ENCODE measurements at regions not wholly inside any gene's neighbourhood (a gene's known extent, or its start where the extent isn't known, plus 50 kb on each side); places are given as distances from the start of the nearest gene placed in this dataset.

GRCh38 chr11:97973352-97973857, 1047.3 kb upstream of the CNTN5 start:
- no peak overlapping the region for H3K4me3 Mint-ChIP-seq (ENCODE audit: unreplicated experiment)
- peaks cover 2% of the 10 kb centered on the region for H3K27me3 Mint-ChIP-seq (ENCODE audit: unreplicated experiment)
- DNase-seq (ENCODE audit: low spot score), result no peak
- no peak for TF ChIP-seq CTCF (IDR thresholded peaks at IDR 0.05; ENCODE audit: unreplicated experiment)
- H3K36me3 Mint-ChIP-seq (ENCODE audit: low read depth, unreplicated experiment), result no peaks in the 10 kb centered on the region
- no peaks in the 10 kb centered on the region for H3K9me3 Mint-ChIP-seq (ENCODE audit: unreplicated experiment)
- no peak overlapping the region for H3K27ac Mint-ChIP-seq (ENCODE audit: unreplicated experiment)
- H3K4me1 Mint-ChIP-seq (ENCODE audit: unreplicated experiment), result no peaks in the 10 kb centered on the region

GRCh38 chr11:97974798-97975498, 1045.8 kb upstream of the CNTN5 start:
- no peaks in the 10 kb centered on the region for H3K36me3 Mint-ChIP-seq (ENCODE audit: low read depth, unreplicated experiment)
- no peak overlapping the region for H3K4me3 Mint-ChIP-seq (ENCODE audit: unreplicated experiment)
- H3K9me3 Mint-ChIP-seq (ENCODE audit: unreplicated experiment), result no peaks in the 10 kb centered on the region
- TF ChIP-seq CTCF (IDR thresholded peaks at IDR 0.05; ENCODE audit: unreplicated experiment), result no peak
- no peaks in the 10 kb centered on the region for H3K4me1 Mint-ChIP-seq (ENCODE audit: unreplicated experiment)
- DNase-seq (ENCODE audit: low spot score), result no peak
- H3K27ac Mint-ChIP-seq (ENCODE audit: unreplicated experiment), result no peak overlapping the region
- H3K27me3 Mint-ChIP-seq (ENCODE audit: unreplicated experiment), result peaks cover 2% of the 10 kb centered on the region

- Mint-ChIP-seq H3K4me3 (ENCODE audit: unreplicated experiment) (no peak overlapping the region), H3K27me3 (ENCODE audit: unreplicated experiment) (no peaks in the 10 kb centered on the region), H3K27ac (ENCODE audit: unreplicated experiment) (no peak overlapping the region), H3K9me3 (ENCODE audit: unreplicated experiment) (no peaks in the 10 kb centered on the region), H3K4me1 (ENCODE audit: unreplicated experiment) (no peaks in the 10 kb centered on the region), H3K36me3 (ENCODE audit: low read depth, unreplicated experiment) (no peaks in the 10 kb centered on the region)
- no peak for TF ChIP-seq CTCF (IDR thresholded peaks at IDR 0.05; ENCODE audit: unreplicated experiment)
- DNase-seq (ENCODE audit: low spot score), result no peak
Measured at GRCh38 chr11:97977726-97978125, 1043.0 kb upstream of the CNTN5 start.

- H3K4me3 Mint-ChIP-seq (ENCODE audit: unreplicated experiment), result no peak overlapping the region
- no peak overlapping the region for H3K27ac Mint-ChIP-seq (ENCODE audit: unreplicated experiment)
- H3K27me3 Mint-ChIP-seq (ENCODE audit: unreplicated experiment), result no peaks in the 10 kb centered on the region
- TF ChIP-seq CTCF (IDR thresholded peaks at IDR 0.05; ENCODE audit: unreplicated experiment), result no peak
- H3K9me3 Mint-ChIP-seq (ENCODE audit: unreplicated experiment), result no peaks in the 10 kb centered on the region
- H3K4me1 Mint-ChIP-seq (ENCODE audit: unreplicated experiment), result no peaks in the 10 kb centered on the region
- no peaks in the 10 kb centered on the region for H3K36me3 Mint-ChIP-seq (ENCODE audit: low read depth, unreplicated experiment)
- no peak for DNase-seq (ENCODE audit: low spot score)
Measured at GRCh38 chr11:97979741-97980140, 1041.0 kb upstream of the CNTN5 start.

- no peaks in the 10 kb centered on the region for H3K36me3 Mint-ChIP-seq (ENCODE audit: low read depth, unreplicated experiment)
- DNase-seq (ENCODE audit: low spot score), result no peak
- no peak overlapping the region for H3K4me3 Mint-ChIP-seq (ENCODE audit: unreplicated experiment)
- H3K4me1 Mint-ChIP-seq (ENCODE audit: unreplicated experiment), result no peaks in the 10 kb centered on the region
- H3K27ac Mint-ChIP-seq (ENCODE audit: unreplicated experiment), result no peak overlapping the region
- no peaks in the 10 kb centered on the region for H3K9me3 Mint-ChIP-seq (ENCODE audit: unreplicated experiment)
- no peaks in the 10 kb centered on the region for H3K27me3 Mint-ChIP-seq (ENCODE audit: unreplicated experiment)
- TF ChIP-seq CTCF (IDR thresholded peaks at IDR 0.05; ENCODE audit: unreplicated experiment), result no peak
Measured at GRCh38 chr11:97982512-97982911, 1038.2 kb upstream of the CNTN5 start.
